HG03066 (cell line): ENCODE measurements at regions not wholly inside any gene's neighbourhood (a gene's known extent, or its start where the extent isn't known, plus 50 kb on each side); places are given as distances from the start of the nearest gene placed in this dataset.
"Not testable (repeated sequence)": the region's sequence is repeated elsewhere in the genome, so short reads cannot be mapped to it uniquely, and the experiment has no call there.

ENCODE experiments used
- ATAC-seq: cut with Tn5 transposase; IDR thresholded peaks from one replicate; pipeline ENCODE4 v1.9.1; 2021; ENCODE audit warnings: low read depth; ENCODE audit not compliant: unreplicated experiment

DNA sequence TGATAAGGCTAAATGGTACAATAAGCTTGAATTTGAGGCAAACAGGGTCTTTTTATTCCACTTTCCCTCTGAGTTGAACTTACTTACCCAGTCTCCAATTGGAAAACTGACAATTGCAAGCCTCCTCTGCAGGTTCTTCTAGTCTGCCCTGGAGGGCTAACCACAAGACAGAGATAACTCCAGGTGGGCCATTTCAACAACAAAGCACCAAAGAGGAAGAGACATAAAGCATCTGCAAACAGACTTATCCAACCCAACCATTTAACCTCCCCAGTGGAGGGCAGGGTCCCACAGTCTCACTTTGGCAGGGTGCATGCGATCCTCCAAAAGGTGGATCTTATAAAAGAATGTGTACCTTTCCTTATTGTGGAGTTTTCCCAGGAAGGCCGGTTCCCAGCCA lies 525.8 kb downstream of the DIPK2A start:
- no peak for ATAC-seq

GRCh38 chr3:144499001-144499930 lies 527.6 kb downstream of the DIPK2A start:
- ATAC-seq: no peak

GRCh38 chr3:144501467-144501866 lies 529.8 kb downstream of the DIPK2A start:
- no peak for ATAC-seq

DNA sequence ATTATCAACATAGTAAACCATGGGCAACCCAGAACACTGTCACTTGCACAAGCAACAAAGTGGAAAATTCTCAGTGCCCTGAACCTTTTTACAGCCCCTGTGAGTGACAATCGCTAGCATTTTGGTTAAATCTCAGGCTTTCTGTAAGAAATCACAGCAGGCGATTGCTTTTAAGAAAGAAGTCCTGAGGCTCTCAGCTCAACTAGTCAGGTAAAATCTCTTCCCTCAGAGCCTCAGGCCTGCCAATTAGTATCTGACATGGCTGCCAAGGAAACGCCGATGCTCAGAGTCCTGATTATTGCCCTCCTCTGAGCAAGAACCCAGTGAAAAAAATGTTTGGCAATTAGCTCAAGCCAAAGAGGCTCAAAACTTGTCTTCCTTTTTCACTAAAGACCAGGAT lies 530.8 kb downstream of the DIPK2A start:
- ATAC-seq: no peak

DNA sequence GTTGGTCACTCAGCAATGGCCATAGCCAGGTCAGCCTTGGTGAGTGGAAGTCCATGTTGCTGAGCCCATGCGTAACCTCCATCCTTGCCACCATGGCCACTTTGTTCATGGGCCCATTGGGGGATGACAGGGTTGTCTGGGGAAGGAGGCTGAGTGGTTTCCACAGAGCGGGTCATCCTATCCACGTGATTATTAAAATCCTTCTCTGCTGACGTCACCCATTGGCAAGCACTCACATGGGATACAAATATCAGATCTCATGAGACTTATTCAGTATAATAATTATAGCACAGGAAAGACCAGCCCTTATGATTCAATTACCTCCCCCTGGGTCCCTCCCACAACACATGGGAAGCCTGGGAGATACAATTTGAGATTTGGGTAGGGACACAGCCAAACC lies 534.8 kb downstream of the DIPK2A start:
- not testable (repeated sequence) for ATAC-seq

DNA sequence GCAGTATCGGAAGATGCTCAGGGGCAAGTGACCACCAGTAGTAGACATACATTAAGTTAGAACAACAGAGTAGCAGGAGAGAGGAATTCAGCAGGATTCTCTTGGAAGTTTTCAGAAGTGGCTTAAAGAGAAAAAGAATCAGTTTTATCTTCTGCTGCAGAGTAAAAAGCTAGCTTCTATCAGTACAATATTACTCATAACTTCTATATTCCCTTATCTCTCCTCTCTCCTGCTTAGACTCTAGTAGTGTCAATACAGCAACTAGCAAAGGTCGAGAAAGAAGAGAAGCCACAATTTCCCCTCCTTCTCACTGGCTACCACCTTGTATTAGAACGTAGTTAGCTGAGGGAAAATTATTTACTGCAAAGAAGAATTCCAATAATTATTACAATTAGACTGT lies 539.7 kb downstream of the DIPK2A start:
- ATAC-seq: no peak

- ATAC-seq: no peak
Measured at GRCh38 chr3:144516026-144516425, 544.4 kb downstream of the DIPK2A start.

- no peak for ATAC-seq
Measured at GRCh38 chr3:144516589-144516988, 545.0 kb downstream of the DIPK2A start.

DNA sequence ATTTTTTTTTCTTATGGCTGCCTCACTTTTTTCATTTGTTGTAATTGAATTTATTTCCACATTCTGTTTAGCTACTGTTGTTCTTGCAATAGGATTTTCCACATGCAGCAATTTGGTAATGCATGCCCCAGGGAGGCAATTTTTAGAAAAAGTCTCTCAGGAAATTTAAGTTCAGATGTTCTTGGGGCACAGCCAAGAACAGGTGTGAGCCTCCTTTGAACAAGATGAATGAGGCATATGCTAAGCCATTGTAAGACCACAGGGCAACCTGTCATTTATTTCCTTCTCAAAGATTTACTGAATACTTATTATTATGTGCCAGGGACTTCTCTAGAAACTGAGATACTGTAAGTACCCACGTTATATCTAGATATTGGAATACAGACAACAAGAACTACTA lies 549.5 kb downstream of the DIPK2A start:
- no peak for ATAC-seq

- no peak for ATAC-seq
Measured at GRCh38 chr3:144522456-144522855, 550.8 kb downstream of the DIPK2A start.

GRCh38 chr3:144523396-144523795 lies 551.8 kb downstream of the DIPK2A start:
- ATAC-seq: no peak

DNA sequence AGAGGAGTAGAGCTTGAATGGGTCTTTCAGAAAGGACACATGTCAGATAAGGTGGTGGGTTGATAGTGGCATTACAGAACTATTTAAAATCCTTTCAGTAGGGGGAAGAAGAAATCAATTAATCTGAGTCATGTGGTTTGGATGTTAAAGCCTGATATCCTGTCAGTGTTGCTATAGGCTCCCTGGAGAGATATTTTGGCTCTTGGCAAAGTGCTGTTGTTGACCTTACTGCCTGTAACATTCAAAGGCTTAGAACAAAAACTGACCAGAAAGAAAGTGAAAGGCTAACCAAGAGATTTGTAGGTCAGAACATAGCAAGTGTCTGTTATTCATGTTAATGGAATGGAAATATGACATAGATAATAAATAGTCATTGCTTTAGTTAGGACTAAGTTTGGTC lies 552.9 kb downstream of the DIPK2A start:
- no peak for ATAC-seq

GRCh38 chr3:144529566-144529965 lies 557.9 kb downstream of the DIPK2A start:
- no peak for ATAC-seq

- no peak for ATAC-seq
Measured at GRCh38 chr3:144544871-144545270, 573.2 kb downstream of the DIPK2A start.

DNA sequence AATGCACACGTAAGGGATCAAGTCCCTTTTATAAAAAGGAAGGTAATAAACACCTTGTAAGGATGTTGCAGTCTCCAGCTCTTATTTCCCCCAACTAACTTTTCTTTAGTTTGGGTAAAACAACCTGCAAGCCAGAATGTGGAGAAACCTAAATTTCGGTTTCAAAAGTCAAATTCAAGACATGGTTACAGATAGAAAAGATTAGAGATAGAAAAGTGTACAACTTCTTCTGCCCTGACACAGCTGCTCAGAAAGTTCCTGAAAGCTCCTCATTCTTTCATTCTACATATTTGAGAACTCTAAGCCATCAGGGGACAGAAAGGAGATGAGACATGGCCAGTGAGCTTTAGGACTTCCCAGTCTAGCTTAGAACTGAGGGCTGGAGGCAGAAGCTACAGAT lies 574.9 kb downstream of the DIPK2A start:
- no peak for ATAC-seq

- no peak for ATAC-seq
Measured at GRCh38 chr3:144548346-144548745, 576.7 kb downstream of the DIPK2A start.

- ATAC-seq: no peak
Measured at GRCh38 chr3:144549166-144549565, 577.5 kb downstream of the DIPK2A start.

GRCh38 chr3:144552346-144553057 lies 580.9 kb downstream of the DIPK2A start:
- no peak for ATAC-seq

GRCh38 chr3:144553301-144553700 lies 581.7 kb downstream of the DIPK2A start:
- ATAC-seq: no peak

- no peak for ATAC-seq
Measured at GRCh38 chr3:144554889-144555288, 583.3 kb downstream of the DIPK2A start.

GRCh38 chr3:144556392-144556791 lies 584.8 kb downstream of the DIPK2A start:
- ATAC-seq: peak; percentile 87

- no peak for ATAC-seq
Measured at GRCh38 chr3:144557515-144557914, 585.9 kb downstream of the DIPK2A start.
